Gastroesophageal sphincter (tissue), 4 donors: ENCODE measurements at regions not wholly inside any gene's neighbourhood (a gene's known extent, or its start where the extent isn't known, plus 50 kb on each side); places are given as distances from the start of the nearest gene placed in this dataset.

Source experiments
- ATAC-seq: fragments of 150-250 bp; one replicate; pipeline ENCODE4 v1.9.1; 2016; ENCODE audit warnings: mild to moderate bottlenecking, moderate library complexity
- H3K27ac ChIP-seq, 4 donors: fragments of 200-600 bp; sonication (generic) in 3 of 4; 1 replicate in 3 of 4; 2 replicates in 1 of 4; pipeline ENCODE4 v1.5.1; 2016 to 2019
- H3K27me3 ChIP-seq: fragments of 200-600 bp; sonication (generic); one replicate; pipeline ENCODE4 v1.5.1; 2019
- H3K36me3 ChIP-seq, 2 donors: fragments of 200-600 bp; sonication (generic); one replicate each; pipeline ENCODE4 v1.5.1; 2019; ENCODE audit warnings: control low read depth in 1 of 2
- H3K4me1 ChIP-seq, 3 donors: fragments of 200-600 bp; sonication (generic); 1 replicate in 2 of 3; 2 replicates in 1 of 3; pipeline ENCODE4 v1.5.1; 2016 to 2019; ENCODE audit warnings: control low read depth in 2 of 3
- H3K4me3 ChIP-seq, 2 donors: fragments of 200-600 bp; sonication (generic); one replicate each; pipeline ENCODE4 v1.5.1; 2019; ENCODE audit warnings: mild to moderate bottlenecking in 1 of 2, moderate library complexity in 1 of 2
- H3K9me3 ChIP-seq, 3 donors: fragments of 200-600 bp; sonication (generic); one replicate each; pipeline ENCODE4 v1.5.1; 2017 to 2019; ENCODE audit warnings: control low read depth in 2 of 3
- CTCF ChIP-seq, 4 experiments: fragments of 200-600 bp in 2 of 4; fragments of 450-650 bp in 2 of 4; sonication (generic) in 1 of 4; IDR thresholded peaks; one replicate each; pipeline ENCODE4 v1.5.1; 2017 to 2019; ENCODE audit warnings: antibody characterized with exemption in 4 of 4, mild to moderate bottlenecking in 2 of 4, moderate library complexity in 2 of 4
- EP300 ChIP-seq: sonication (generic); formaldehyde crosslinking; IDR thresholded peaks from one replicate; pipeline ENCODE4 v1.6.1; 2017; ENCODE audit warnings: antibody characterized with exemption, mild to moderate bottlenecking
- POLR2A ChIP-seq, 2 donors: fragments of 450-650 bp; IDR thresholded peaks; one replicate each; pipeline ENCODE4 v1.6.1; 2017; ENCODE audit warnings: antibody characterized with exemption in 2 of 2, mild to moderate bottlenecking in 2 of 2, moderate library complexity in 1 of 2
- POLR2AphosphoS5 ChIP-seq: sonication (generic); formaldehyde crosslinking; IDR thresholded peaks from one replicate; pipeline ENCODE4 v1.6.1; 2017; ENCODE audit warnings: antibody characterized with exemption
- WGBS, 2 donors: methylation state at CpG; one replicate each; pipeline ENCODE4 v1.1.5; 2018; ENCODE audit warnings: low coverage in 1 of 2; 5-methylcytosine and 5-hydroxymethylcytosine counted together

- Histone ChIP-seq H3K9me3 (no peaks in the 10 kb centered on the region), H3K4me3 (no peak overlapping the region), H3K36me3 (no peaks in the 10 kb centered on the region), H3K4me1 (no peaks in the 10 kb centered on the region), H3K27ac (no peak overlapping the region), H3K27me3 (no peaks in the 10 kb centered on the region)
- no peak for TF ChIP-seq CTCF (IDR thresholded peaks at IDR 0.05)
- no peak for TF ChIP-seq POLR2AphosphoS5
- no peak for TF ChIP-seq EP300
- no peak for TF ChIP-seq POLR2A (IDR thresholded peaks at IDR 0.05)
- 44 to 51% methylated on average over 3 of the region's 3 CpGs for WGBS, 2 donors
- no peak for ATAC-seq
Observed at GRCh38 chr2:228378696-228379425, 197.4 kb upstream of the SPHKAP start.

- H3K36me3 ChIP-seq: no peaks in the 10 kb centered on the region
- no peaks in the 10 kb centered on the region for H3K9me3 ChIP-seq
- WGBS, 2 donors: 60 to 70% methylated on average over 1 to 2 of the region's 2 CpGs
- no peaks in the 10 kb centered on the region for H3K27me3 ChIP-seq
- H3K4me1 ChIP-seq: no peaks in the 10 kb centered on the region
- no peak for ATAC-seq
- TF ChIP-seq POLR2A (IDR thresholded peaks at IDR 0.05) (no peak), EP300 (no peak), CTCF (IDR thresholded peaks at IDR 0.05) (no peak)
- H3K27ac ChIP-seq: no peak overlapping the region
- no peak overlapping the region for H3K4me3 ChIP-seq
Observed at GRCh38 chr2:228378233-228378632, 196.7 kb upstream of the SPHKAP start.

GRCh38 chr2:228377533-228377932 is 196.0 kb upstream of the SPHKAP start:
- Histone ChIP-seq H3K4me3 (no peak overlapping the region), H3K9me3 (no peaks in the 10 kb centered on the region), H3K36me3 (no peaks in the 10 kb centered on the region), H3K4me1 (no peaks in the 10 kb centered on the region), H3K27ac (no peak overlapping the region), H3K27me3 (no peaks in the 10 kb centered on the region)
- 25 to 36% methylated on average over 6 of the region's 6 CpGs for whole genome bisulfite sequencing, 2 donors
- no peak for TF ChIP-seq POLR2AphosphoS5
- TF ChIP-seq POLR2A (IDR thresholded peaks at IDR 0.05): no peak
- TF ChIP-seq EP300: no peak
- TF ChIP-seq CTCF (IDR thresholded peaks at IDR 0.05): no peak
- ATAC-seq: no peak

GRCh38 chr2:228374741-228375140 is 193.3 kb upstream of the SPHKAP start:
- H3K4me3 ChIP-seq: no peak overlapping the region
- WGBS, 2 donors: 63 to 74% methylated on average over 3 of the region's 3 CpGs
- TF ChIP-seq POLR2A (IDR thresholded peaks at IDR 0.05) (no peak), CTCF (IDR thresholded peaks at IDR 0.05) (no peak), POLR2AphosphoS5 (no peak), EP300 (no peak)

GRCh38 chr2:228373191-228373590 is 191.7 kb upstream of the SPHKAP start:
- ATAC-seq: no peak
- Histone ChIP-seq H3K36me3 (no peaks in the 10 kb centered on the region), H3K9me3 (no peaks in the 10 kb centered on the region), H3K27me3 (no peaks in the 10 kb centered on the region), H3K4me3 (no peak overlapping the region), H3K27ac (no peak overlapping the region), H3K4me1 (no peaks in the 10 kb centered on the region)
- TF ChIP-seq EP300: no peak
- no peak for TF ChIP-seq POLR2A (IDR thresholded peaks at IDR 0.05)
- TF ChIP-seq CTCF (IDR thresholded peaks at IDR 0.05): no peak
- no peak for TF ChIP-seq POLR2AphosphoS5
- WGBS, 2 donors: 44% methylated on average over 1 of the region's 2 CpGs; no CpG with 5 or more reads in 1 of the 2 donors

More at GRCh38 chr2:228374741-228375140, 193.3 kb upstream of the SPHKAP start:
- no peak for ATAC-seq
- Histone ChIP-seq H3K27ac (no peak overlapping the region), H3K27me3 (no peaks in the 10 kb centered on the region), H3K9me3 (no peaks in the 10 kb centered on the region), H3K4me1 (no peaks in the 10 kb centered on the region), H3K36me3 (no peaks in the 10 kb centered on the region)
